Spleen (tissue), 7 donors: ENCODE measurements at regions not wholly inside any gene's neighbourhood (a gene's known extent, or its start where the extent isn't known, plus 50 kb on each side); places are given as distances from the start of the nearest gene placed in this dataset.

ENCODE experiments used
- POLR2AphosphoS5 ChIP-seq, 3 donors: sonication (generic); formaldehyde crosslinking; IDR thresholded peaks; one replicate each; pipeline ENCODE4 v1.5.1; 2017; ENCODE audit warnings: antibody characterized with exemption in 3 of 3
- TF ChIP-seq, protein P1 (sequence below), 11 experiments: fragments of 200-600 bp in 7 of 11; fragments of 450-650 bp in 4 of 11; sonication (generic) in 4 of 11; IDR thresholded peaks in 8 of 11; conservative IDR thresholded peaks in 3 of 11; 1 replicate in 7 of 11; 2 replicates in 4 of 11; pipeline versions ENCODE4 v1.4.0 to v1.8.0; 2016 to 2021; ENCODE audit warnings: antibody characterized with exemption in 11 of 11, inconsistent platforms in 4 of 11, mild to moderate bottlenecking in 1 of 11
- donor health status: DM: no; HTN: no; CAD: no; lungs with moderate emphysema.
- donor health status: DM: no; HTN: no; CAD: no.
- donor health status: DM: no; HTN: no; CAD: no.

DNA sequence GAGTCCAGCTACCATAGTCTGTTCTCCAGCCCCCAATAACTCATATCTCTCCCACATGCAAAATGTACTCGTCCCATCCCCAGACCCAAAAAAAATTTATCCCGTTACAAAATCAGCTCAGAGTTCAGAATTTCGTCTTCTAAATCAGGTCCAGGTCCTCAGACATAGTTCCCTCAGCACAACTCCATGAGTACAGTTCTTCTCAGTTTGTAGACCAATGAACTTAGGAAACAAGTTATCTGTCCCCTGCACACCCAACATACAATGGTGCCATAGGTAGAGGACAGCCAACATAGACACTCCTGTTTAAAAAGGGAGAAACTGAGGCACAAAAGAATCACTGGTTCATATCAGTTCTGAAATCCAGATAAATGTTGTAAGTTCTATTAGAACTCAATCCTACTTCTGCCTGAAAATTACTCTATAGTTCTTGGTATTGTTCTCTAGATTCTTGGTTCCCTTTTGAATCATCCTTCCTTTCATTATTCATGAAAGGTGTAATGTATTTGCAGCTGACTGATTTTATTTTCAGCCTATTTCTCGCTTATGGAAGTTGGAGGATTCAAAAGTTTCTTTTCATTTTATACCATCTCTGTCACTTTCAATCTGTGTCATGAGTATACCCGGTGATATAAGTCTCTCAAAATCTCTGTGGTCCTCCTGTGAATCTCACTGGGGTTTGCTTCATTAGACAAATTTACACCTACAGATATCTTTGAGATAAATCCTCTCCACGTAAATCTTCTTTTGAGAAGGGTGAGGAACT, 75.8 kb upstream of the TSPAN2 start:
- TF ChIP-seq, protein P1, sequence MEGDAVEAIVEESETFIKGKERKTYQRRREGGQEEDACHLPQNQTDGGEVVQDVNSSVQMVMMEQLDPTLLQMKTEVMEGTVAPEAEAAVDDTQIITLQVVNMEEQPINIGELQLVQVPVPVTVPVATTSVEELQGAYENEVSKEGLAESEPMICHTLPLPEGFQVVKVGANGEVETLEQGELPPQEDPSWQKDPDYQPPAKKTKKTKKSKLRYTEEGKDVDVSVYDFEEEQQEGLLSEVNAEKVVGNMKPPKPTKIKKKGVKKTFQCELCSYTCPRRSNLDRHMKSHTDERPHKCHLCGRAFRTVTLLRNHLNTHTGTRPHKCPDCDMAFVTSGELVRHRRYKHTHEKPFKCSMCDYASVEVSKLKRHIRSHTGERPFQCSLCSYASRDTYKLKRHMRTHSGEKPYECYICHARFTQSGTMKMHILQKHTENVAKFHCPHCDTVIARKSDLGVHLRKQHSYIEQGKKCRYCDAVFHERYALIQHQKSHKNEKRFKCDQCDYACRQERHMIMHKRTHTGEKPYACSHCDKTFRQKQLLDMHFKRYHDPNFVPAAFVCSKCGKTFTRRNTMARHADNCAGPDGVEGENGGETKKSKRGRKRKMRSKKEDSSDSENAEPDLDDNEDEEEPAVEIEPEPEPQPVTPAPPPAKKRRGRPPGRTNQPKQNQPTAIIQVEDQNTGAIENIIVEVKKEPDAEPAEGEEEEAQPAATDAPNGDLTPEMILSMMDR (IDR thresholded peaks at IDR 0.05 in 8 of 11, conservative IDR thresholded peaks at IDR 0.05 in 3 of 11) = no peak
- TF ChIP-seq POLR2AphosphoS5 (IDR thresholded peaks at IDR 0.05) = no peak
